ENCODE measurements at regions not wholly inside any gene's neighbourhood (a gene's known extent, or its start where the extent isn't known, plus 50 kb on each side); places are given as distances from the start of the nearest gene placed in this dataset.
"Not testable (repeated sequence)": the region's sequence is repeated elsewhere in the genome, so short reads cannot be mapped to it uniquely, and the experiment has no call there.

- no peak for DNase-seq
Measured at GRCh38 chr2:175827856-175828255, 174.2 kb downstream of the LNPK start.

GRCh38 chr2:175824243-175824642, 177.8 kb downstream of the LNPK start:
- no peak for DNase-seq

GRCh38 chr2:175823707-175824073, 178.4 kb downstream of the LNPK start:
- no peak for DNase-seq

- no peak for DNase-seq
Measured at GRCh38 chr2:175823002-175823706, 178.9 kb downstream of the LNPK start.

- DNase-seq, result no peak
Measured at GRCh38 chr2:175817221-175817620, 184.8 kb downstream of the LNPK start.

- no peak for DNase-seq
Measured at GRCh38 chr2:175815537-175815936, 186.5 kb downstream of the LNPK start.

- DNase-seq, result no peak
Measured at GRCh38 chr2:175811971-175812370, 190.1 kb downstream of the LNPK start.

- DNase-seq, result no peak
Measured at GRCh38 chr2:175808858-175809257, 193.2 kb downstream of the LNPK start.

- no peak for DNase-seq
Measured at GRCh38 chr2:175808078-175808477, 194.0 kb downstream of the LNPK start.

- DNase-seq, result no peak
Measured at GRCh38 chr2:175807031-175807873, 194.8 kb downstream of the LNPK start.

- DNase-seq, result no peak
Measured at GRCh38 chr2:175806570-175806969, 195.5 kb downstream of the LNPK start.

GRCh38 chr2:175806125-175806490, 196.0 kb downstream of the LNPK start:
- DNase-seq, result no peak

- DNase-seq, result no peak
Measured at GRCh38 chr2:175805442-175806124, 196.5 kb downstream of the LNPK start.

- DNase-seq, result no peak
Measured at GRCh38 chr2:175804122-175804521, 197.9 kb downstream of the LNPK start.

- DNase-seq, result not testable (repeated sequence)
Measured at GRCh38 chr2:175796422-175796821, 205.6 kb downstream of the LNPK start.

- DNase-seq, result no peak
Measured at GRCh38 chr2:175793648-175794047, 208.4 kb downstream of the LNPK start.

GRCh38 chr2:175792881-175793280, 209.2 kb downstream of the LNPK start:
- no peak for DNase-seq

- no peak for DNase-seq
Measured at GRCh38 chr2:175792199-175792598, 209.9 kb downstream of the LNPK start.

GRCh38 chr2:175786471-175787124, 215.5 kb downstream of the LNPK start:
- no peak for DNase-seq

GRCh38 chr2:175777337-175777736, 224.7 kb downstream of the LNPK start:
- DNase-seq, result not testable (repeated sequence)

GRCh38 chr2:175769200-175769599, 232.9 kb downstream of the LNPK start:
- no peak for DNase-seq

GRCh38 chr2:175766880-175767279, 235.2 kb downstream of the LNPK start:
- DNase-seq, result no peak

All from central memory CD4-positive, alpha-beta T cell (primary cell).